ENCODE measurements at regions not wholly inside any gene's neighbourhood (a gene's known extent, or its start where the extent isn't known, plus 50 kb on each side); places are given as distances from the start of the nearest gene placed in this dataset.

DNA sequence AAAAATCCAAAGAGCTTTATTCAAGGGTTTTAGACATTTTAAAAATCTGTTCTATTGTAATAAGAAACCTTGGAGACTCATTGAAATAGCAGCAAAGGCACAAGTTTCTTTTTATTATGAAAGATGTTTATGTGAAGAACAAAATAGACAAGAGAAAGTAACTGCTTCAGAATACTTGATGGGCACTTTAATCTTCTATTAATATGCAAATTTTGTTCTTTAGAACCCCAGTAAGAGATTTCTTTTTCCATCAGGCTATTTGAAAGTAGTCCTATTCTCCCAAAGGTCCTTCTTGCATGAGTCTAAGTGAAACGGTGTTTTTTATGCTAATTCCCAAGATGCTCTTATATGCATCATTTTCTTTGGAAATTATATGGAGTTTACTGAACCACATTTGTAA lies 602.0 kb downstream of the EFNA5 start:
- TF ChIP-seq, protein P1, sequence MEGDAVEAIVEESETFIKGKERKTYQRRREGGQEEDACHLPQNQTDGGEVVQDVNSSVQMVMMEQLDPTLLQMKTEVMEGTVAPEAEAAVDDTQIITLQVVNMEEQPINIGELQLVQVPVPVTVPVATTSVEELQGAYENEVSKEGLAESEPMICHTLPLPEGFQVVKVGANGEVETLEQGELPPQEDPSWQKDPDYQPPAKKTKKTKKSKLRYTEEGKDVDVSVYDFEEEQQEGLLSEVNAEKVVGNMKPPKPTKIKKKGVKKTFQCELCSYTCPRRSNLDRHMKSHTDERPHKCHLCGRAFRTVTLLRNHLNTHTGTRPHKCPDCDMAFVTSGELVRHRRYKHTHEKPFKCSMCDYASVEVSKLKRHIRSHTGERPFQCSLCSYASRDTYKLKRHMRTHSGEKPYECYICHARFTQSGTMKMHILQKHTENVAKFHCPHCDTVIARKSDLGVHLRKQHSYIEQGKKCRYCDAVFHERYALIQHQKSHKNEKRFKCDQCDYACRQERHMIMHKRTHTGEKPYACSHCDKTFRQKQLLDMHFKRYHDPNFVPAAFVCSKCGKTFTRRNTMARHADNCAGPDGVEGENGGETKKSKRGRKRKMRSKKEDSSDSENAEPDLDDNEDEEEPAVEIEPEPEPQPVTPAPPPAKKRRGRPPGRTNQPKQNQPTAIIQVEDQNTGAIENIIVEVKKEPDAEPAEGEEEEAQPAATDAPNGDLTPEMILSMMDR (IDR thresholded peaks at IDR 0.05; ENCODE audit: low read depth, low read length, missing input control): no peak
- TF ChIP-seq, protein P2, sequence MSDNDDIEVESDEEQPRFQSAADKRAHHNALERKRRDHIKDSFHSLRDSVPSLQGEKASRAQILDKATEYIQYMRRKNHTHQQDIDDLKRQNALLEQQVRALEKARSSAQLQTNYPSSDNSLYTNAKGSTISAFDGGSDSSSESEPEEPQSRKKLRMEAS (IDR thresholded peaks at IDR 0.05): no peak
- no peak for TF ChIP-seq JUND (IDR thresholded peaks at IDR 0.05)
- TF ChIP-seq RXRA (IDR thresholded peaks at IDR 0.05): no peak

All from liver (tissue), 3 donors.